ENCODE measurements at regions not wholly inside any gene's neighbourhood (a gene's known extent, or its start where the extent isn't known, plus 50 kb on each side); places are given as distances from the start of the nearest gene placed in this dataset.

DNA sequence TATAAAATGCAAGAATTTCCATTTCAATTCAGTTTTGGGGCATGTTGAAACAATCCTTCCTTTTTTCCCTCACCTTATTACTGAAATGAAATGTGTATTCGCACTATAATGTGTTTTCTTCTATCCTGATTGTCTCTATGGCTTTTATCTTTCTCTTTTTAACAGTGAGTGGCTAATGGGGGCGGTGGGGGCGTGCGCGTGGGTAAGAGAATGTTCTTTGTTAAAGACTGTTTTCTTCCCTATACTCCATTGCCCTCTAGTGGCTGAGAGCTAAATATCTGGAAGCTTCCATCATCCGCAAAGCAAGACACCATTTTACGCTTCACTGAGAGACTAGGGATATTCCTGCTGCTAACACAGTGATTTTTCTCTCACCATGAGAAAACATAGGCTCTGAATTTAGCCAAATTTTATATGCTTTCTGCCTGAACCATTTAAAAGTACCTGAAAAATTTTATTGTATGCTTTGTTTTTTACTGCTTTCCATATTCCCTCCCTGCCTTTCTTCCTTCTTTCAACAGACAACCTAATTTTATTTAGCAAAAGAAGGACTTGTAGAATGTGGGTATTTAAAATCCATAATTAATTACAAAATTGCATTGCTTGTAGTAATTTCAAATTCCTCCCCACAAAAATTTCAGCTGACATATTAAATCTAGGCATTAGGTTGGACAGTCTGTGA, 194.0 kb downstream of the GASK1B start:
- in situ Hi-C loops (cut with MboI; ENCODE audit: low sequenced_read_pairs) = loop anchor here (25.0 kb wide), 1 partner anchor 683 kb away; the partner anchor contains the start of genes C4orf46 and ETFDH

DNA sequence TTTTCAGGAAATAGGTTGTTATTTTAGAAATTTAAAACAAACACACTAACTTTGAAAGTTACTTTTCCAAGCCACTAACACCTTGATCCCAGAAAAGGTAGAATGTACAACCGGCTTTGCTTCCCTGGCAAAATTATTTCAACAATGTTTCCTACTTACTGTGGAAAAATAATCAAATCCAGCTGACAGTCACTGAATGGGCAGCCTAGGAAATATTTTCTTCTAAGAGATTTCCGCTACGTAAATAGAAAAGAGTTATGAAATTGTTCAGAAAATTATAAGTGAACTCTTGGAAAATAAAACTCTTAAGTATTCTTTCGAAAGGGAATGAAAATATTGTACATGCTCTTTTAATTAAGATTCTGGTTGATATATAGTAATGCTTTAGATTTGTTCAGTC, 195.7 kb downstream of the GASK1B start:
- in situ Hi-C loops (cut with MboI; ENCODE audit: low sequenced_read_pairs) = loop anchor here (25.0 kb wide), 1 partner anchor 685 kb away; the partner anchor contains the start of genes C4orf46 and ETFDH

DNA sequence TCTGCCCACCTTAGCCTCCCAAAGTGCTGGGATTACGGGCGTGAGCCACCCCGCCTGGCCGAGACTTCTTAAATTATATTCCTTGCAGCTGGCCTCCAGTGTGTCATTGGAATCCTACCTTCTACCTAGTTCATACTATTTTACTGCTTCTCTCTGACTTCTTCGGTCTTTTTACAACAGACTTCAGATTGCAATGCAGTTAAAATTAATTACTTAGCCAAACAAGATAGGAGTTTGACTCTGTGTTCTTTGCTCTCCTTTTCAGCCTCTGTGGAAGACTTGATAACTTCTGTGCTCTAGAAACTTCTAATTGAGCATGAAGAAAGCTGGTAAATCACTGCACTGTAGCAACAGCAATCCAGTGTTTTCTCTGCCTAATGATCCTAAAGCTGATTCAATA, 199.5 kb downstream of the GASK1B start:
- in situ Hi-C loops (cut with MboI; ENCODE audit: low sequenced_read_pairs) = no loop called here

DNA sequence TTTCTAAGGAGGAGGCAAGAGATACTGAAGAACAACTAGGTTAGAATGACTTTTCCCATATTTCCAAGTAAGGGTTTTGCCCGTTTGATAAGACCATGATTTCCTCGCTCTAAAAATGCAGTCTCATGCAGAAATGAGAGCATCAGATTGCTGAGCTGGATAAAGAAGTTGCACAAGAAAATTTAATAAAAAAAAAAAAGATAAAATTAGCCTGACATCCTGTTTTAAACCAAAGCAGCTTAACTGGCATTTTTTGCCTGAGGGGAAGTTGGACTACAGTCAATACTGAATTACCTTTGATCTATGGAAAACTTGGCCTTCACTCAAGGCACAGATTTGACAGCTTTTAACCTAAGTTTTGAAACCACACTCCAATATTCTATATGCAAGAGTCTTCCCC, 208.4 kb downstream of the GASK1B start:
- in situ Hi-C loops (cut with MboI; ENCODE audit: low sequenced_read_pairs) = no loop called here

DNA sequence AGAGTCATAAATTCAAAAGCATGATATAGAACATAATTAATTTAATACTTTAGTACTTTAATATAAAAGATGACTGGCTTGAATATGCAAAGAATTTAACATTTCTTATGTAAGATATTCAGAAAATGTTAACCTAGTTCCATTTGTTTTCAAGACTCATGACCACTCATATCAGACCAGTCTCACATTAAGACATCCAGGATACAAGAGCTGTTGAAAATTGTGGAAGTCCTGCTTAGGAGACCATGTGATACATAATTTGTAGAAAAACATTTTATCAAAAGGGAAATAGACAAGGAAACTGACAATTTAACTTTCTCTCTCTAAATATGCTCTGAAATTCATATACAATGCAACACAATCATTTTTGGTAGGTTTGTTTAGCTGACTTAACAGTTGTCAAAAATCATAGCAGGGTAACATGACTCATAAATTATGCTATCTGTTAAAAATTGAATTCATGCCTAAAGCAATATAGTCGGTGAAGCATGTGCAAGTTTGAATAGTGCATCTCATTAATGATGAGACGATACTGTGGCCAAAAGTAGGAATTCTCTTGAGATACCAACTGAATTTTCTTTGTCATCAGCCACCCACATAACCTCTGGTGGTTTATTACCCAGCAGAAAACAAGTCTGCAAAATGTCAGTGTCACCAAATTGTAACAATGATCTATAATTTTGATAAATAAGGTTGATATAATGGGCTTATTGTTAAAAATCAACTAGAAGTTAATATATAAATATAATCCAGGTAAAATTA, 211.4 kb downstream of the GASK1B start:
- in situ Hi-C loops (cut with MboI; ENCODE audit: low sequenced_read_pairs) = no loop called here

DNA sequence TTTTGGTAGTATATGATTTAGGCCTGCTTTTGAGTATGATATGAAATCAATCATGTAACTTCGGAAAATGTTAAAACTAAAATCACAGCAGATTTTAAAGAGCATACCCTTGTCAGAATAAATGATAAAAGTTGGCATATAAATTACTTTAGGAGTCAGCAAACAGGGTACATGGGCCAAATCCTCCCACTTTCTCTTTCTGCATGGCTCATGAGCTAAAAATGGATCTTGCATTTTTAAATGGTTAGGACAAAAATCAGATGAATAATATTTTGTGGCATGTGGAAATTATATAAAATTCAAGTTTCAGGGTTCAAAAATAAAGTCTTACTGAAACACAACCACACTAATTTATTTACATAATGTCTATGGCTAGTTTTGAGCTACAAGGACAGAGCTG, 214.9 kb downstream of the GASK1B start:
- in situ Hi-C loops (cut with MboI; ENCODE audit: low sequenced_read_pairs) = no loop called here

DNA sequence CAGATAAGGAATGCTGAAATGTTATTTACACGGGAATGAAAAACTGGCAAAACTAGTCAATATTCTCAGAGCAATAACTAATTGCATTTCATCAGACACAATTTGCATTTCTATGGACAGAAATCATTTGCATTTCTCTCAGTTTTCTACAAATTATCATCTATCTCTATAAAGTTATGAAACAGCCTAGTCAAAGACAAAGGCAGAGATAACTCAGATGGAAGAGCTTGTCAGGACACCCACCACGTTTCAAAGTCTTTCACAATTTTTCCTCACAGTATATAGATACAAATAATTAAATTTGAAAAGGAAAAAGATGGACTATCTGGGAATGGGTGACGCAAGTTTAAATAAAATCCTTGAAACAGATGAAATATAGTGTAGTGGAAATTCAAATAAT, 230.8 kb downstream of the GASK1B start:
- in situ Hi-C loops (cut with MboI; ENCODE audit: low sequenced_read_pairs) = no loop called here

DNA sequence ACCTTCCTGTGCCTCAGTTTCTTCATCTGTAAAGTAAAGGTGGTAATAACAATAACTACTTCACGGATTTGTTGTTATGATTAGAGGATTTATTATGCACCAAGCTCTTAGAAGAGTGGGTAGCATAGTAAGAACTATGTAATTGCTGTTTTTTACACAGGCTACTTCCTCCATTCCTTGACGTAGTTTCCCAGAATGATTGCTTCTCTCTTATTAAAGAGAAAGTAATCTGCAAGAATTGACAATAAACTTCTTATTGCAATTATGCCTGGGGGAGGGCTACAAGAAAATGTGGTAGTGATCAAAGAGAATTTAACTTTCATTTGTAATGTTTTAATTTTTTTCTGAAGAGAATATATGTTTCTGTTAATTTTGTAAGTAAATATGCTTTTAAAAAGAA, 238.7 kb downstream of the GASK1B start:
- in situ Hi-C loops (cut with MboI; ENCODE audit: low sequenced_read_pairs) = no loop called here

DNA sequence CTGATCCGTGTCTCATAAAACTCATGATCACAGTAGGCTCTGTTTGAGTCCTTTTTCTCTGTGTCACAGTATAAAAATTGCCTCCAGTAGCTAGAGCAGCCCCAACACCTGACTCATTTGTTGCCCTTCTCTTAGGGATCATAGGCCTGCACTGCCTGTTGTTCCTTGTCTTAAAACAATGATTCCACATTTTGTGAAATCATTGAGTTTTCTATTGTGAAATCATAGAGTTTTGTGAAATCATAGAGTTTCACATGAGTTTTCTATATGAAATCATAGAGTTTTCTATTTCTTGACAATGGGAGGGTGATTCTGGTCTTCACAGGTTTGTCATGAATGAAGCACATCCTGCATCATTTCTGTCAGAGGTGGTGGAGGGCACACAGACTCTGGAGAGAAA, 239.9 kb downstream of the GASK1B start:
- in situ Hi-C loops (cut with MboI; ENCODE audit: low sequenced_read_pairs) = no loop called here

DNA sequence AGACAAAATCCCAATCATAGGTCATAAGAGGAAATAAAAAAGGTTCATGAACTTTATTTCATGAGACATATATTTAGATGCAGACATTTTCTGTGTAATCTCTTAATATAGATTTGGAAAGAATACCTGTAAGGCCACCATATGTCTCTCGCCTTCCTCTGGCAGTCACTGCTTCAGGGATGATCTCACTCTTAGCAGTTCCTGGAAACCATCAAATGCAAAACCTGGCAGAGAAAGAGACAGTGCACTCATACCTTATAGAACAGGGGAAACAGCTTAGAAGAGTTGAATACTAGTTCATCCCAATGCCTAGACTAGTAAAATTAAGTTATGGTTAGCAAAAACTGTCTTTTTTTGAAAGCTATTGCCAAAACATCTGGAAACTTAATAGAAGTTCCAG, 243.3 kb downstream of the GASK1B start:
- in situ Hi-C loops (cut with MboI; ENCODE audit: low sequenced_read_pairs) = no loop called here

DNA sequence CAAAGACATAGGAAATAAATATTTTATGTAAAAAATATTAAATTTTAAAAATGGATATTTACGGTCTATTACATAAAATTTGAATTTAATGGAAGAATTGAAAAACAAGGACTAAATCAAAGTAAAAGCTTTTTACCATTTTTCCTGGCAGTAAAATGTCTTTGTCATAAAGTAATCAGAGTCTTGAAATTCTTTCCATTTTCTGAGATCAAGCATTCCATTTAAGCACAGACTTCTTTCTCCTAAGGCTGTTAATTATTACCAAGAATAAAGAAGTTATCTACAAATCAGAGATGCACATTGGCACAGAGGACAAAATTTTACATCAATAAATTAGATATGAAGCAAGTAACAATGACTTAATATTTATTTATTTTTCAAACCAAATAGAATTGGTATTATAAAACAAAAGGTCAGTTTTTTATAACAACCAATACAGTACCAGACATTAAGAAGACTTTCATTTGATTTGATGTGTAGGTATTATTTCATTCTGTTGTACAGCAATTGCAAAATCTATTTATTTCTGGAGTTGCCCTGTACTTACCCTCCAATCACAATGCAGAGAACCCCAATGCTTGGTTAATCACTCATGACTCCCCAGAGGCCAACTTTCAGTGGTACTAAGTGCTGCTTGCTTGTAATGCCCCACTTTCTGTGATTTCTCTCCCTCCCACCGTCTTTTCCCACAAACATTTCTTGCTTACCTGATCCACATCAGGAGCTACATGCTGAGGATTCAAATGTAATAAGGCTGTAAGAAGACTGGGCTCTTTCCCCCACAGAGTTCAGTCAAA, 254.6 kb downstream of the GASK1B start:
- in situ Hi-C loops (cut with MboI; ENCODE audit: low sequenced_read_pairs) = no loop called here

DNA sequence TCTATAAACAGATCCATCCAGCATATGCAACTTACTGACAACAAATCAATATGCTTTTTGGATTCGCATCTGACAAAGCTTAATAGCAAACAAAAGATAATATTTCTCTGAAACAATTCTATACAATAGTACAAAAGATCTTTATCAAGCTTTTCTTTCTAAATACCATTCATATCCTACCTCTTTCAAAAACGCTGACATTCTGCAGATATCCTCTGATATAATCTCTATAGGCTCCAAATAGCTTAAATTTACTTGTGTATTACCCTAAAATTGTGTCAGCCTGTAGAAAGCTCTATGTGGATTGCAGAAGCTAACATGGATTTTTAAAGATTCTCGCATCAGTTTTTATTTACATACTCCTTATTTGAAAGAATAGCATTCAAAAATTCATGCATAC, 260.6 kb downstream of the GASK1B start:
- in situ Hi-C loops (cut with MboI; ENCODE audit: low sequenced_read_pairs) = no loop called here

DNA sequence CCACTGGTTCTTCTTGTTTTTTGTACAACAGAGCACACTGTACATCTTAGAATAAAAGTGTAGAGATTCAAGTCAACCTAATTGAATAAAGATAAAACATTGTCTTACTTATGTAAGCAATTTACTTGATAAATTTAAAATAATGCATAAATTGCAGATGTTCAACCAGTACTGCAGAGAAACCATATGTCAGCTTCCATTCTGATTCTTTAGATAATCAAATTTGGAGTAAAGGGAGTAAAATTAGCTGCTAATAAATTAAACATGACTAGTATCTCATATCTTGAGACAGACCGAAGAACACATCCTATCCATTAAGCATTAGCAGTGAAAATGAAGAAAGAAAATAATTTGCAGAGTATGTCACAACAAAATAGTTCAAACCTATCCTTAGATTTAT, 261.2 kb downstream of the GASK1B start:
- in situ Hi-C loops (cut with MboI; ENCODE audit: low sequenced_read_pairs) = no loop called here

DNA sequence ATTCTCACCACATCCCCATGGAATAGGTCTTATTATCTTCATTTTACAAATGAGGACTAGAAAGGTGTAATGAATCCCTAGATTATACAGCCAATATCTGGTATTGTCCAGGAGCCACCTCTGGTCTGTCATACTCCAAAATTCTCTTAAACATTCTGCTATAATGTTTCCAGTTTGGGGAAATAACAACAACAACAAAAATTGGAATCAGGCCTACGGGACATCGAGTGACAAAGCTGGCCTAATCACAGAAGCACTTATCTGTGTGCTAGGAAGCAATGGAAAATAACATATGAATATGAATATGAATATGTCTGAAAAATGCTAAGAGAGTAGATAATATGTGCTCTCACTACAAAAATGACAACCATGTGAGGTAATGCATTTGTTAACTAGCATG, 264.1 kb downstream of the GASK1B start:
- in situ Hi-C loops (cut with MboI; ENCODE audit: low sequenced_read_pairs) = no loop called here

DNA sequence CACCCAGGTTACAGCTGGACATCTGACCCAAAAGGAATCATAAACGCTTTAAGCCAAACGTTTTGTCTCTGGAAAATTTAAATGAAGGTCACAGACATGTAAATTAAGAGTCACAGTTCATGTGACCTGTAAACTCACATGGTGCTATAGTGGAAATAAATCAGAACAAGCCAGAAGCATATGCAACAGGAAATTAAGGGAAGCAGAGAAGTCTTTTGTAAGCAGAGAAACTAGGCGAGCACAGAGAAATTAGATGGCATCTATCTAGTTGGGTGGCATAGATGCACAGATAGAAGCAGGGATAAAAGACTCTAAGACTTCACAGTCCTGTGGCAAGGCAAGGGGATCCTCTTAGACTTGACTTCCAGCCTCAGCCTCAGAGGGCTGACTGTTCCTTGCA, 264.8 kb downstream of the GASK1B start:
- in situ Hi-C loops (cut with MboI; ENCODE audit: low sequenced_read_pairs) = no loop called here

DNA sequence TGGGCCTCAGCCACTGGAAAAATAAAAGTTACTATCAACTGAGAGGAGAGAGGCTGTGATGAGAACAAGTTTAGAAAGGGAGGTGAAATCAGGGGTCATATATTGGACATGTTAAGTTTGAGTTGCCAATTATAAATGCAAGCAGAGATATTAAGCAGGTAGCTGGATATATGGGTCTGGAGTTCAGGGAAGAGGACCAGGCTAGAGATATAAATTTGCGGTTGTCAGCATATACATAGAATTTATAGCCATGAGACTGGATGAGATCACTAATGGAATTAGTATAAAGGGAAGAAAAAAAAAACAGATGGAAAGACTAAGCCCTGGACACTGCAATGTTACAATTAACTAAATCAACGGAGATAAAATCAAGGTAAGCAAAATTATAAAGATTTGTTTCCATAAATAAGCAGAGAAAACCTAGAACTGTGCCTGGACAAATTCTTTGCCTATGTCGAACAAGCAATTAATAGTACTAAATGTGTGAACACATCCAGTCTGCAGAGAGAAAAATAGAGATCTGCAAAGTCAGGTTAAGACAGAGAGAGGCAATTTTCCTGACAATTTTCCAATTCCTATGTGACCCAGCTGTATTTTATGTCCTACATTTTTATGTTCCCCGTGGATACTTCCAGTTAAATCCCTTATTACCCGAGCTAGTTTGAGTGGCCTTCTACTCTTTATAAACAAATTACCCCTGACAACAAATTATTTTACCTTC, 265.4 kb downstream of the GASK1B start:
- in situ Hi-C loops (cut with MboI; ENCODE audit: low sequenced_read_pairs) = no loop called here

DNA sequence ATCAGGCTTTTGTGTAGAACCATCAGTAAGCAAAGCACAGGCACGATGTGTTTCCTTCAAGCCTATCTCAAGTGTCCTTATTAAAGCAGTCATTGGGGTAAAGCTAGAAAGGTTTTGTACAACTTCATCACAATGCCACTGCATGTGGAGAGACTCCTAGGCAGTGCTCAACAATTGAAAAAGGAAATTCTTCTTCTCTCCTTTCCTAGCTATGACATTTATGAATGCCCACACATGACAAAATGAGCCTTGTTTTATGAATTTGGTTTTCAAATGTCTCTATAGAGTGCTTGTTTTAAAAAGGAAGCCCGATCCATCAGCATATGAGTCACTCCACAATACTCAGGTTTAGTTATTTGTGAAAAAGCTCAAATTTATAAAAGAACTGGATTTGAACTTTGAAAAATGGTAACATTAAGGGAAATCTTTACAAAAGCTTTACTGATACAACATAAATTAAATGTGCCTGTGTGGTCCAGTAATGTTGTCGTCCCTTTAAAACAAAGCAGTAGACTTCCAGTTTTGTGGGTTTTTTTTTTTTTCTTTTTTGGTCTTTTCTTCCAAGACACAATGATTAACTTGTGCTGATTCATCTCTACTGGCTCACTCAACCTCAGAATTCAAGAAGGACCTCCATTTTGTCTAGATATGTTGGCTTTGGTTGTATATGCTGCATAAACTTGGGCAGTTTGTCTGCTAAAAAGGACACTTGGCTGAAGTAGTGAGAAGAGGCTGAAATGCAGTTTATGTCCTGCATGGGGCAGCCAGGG, 273.8 kb downstream of the GASK1B start:
- in situ Hi-C loops (cut with MboI; ENCODE audit: low sequenced_read_pairs) = no loop called here

DNA sequence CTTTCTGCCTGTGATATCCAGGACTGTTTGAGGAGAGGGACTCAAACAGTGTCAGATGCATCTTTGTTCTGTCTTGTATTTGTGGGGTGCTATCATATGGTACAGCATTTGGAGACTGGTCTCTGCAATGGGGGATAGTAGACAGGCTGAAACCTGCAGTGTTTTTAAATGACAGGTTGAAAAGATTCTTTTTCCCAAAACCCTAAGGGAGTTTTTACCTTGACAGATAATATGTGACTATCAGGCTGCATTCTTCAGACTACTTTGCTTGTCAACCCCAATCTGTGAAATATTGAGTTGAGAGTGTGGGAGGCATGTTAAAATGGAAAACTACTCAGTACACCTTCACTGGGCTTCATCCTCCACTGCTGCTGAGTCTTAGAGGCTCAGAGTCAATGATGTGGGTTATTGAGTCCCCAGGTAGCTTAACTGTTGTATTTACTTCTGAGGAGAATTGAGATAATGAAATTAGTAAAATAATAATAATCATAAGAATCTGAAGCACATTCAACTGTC, 274.9 kb downstream of the GASK1B start:
- in situ Hi-C loops (cut with MboI; ENCODE audit: low sequenced_read_pairs) = no loop called here

DNA sequence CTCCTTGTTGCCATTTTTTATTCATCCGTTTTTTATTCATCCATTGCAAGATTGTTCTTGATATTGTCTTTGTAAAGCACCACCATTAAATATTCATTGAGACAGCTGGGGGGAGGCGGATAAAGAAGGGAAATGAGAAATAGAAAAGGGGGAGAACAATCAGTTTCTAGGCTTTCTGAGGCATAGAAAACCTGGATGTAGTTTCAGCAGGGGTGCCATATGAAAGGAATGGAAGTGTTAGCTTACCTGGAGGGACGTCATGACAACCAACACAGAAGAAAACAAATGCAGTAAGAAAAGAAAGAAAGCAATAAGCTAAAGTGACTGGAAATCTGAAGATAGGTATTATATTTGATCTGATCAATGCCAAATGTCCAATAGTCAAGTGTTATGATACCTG, 276.1 kb downstream of the GASK1B start:
- in situ Hi-C loops (cut with MboI; ENCODE audit: low sequenced_read_pairs) = no loop called here

DNA sequence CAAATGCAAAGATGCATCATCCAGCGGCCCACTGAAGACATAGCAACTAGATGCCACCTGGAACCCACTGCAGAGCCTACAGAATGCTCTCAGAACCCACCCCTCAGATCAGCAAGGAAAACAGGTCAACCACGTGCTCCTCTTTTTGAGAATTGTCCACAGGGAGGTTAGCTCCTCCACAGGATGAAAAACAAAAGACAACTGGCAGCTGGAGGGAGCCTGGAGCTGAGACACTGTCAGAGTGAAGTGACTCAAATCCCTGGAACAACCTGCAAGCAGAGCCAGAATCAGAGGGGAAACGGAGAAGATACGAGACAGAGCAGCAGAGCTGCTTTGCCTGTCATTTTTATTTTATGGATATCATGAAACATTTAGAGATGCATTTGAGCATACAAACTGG, 277.6 kb downstream of the GASK1B start:
- in situ Hi-C loops (cut with MboI; ENCODE audit: low sequenced_read_pairs) = no loop called here
